ENCODE measurements at regions not wholly inside any gene's neighbourhood (a gene's known extent, or its start where the extent isn't known, plus 50 kb on each side); places are given as distances from the start of the nearest gene placed in this dataset.

- H3K27ac Mint-ChIP-seq, result no peak overlapping the region
- no peaks in the 10 kb centered on the region for H3K36me3 Mint-ChIP-seq (ENCODE audit: low read depth)
Observed at GRCh38 chr9:91039835-91040140, 238.2 kb downstream of the SYK start.

More at GRCh38 chr9:91039835-91040140, 238.2 kb downstream of the SYK start:
- Histone ChIP-seq H3K4me1 (ENCODE audit: insufficient read depth) (peaks cover 4% of the 10 kb centered on the region; the same call in 1 of the 2 replicates), H2AFZ (no peak overlapping the region), H3K4me3 (no peak overlapping the region), H3K27ac (ENCODE audit: low read depth) (no peak overlapping the region), H3K36me3 (ENCODE audit: insufficient read depth) (no peaks in the 10 kb centered on the region), H3K27me3 (ENCODE audit: insufficient read depth) (no peaks in the 10 kb centered on the region), H3K79me2 (replicated peaks; ENCODE audit: insufficient read depth) (no peaks in the 10 kb centered on the region), H3K9me2 (ENCODE audit: insufficient read depth) (no peaks in the 10 kb centered on the region), H3K4me2 (no peak overlapping the region), H4K20me1 (replicated peaks; ENCODE audit: insufficient read depth) (no peaks in the 10 kb centered on the region), H3F3A (replicated peaks; ENCODE audit: low read depth) (no peaks in the 10 kb centered on the region)
- Mint-ChIP-seq H3K27me3 (ENCODE audit: insufficient read depth, low read depth, poor library complexity) (peaks cover 18% of the 10 kb centered on the region), H3K4me3 (no peak overlapping the region), H3K4me1 (peaks cover 22% of the 10 kb centered on the region), H3K9me3 (no peaks in the 10 kb centered on the region; the same call in 2 of the 3 replicates)
- DNase-seq (ENCODE audit: low spot score), result no peak
- TF ChIP-seq, protein P1, sequence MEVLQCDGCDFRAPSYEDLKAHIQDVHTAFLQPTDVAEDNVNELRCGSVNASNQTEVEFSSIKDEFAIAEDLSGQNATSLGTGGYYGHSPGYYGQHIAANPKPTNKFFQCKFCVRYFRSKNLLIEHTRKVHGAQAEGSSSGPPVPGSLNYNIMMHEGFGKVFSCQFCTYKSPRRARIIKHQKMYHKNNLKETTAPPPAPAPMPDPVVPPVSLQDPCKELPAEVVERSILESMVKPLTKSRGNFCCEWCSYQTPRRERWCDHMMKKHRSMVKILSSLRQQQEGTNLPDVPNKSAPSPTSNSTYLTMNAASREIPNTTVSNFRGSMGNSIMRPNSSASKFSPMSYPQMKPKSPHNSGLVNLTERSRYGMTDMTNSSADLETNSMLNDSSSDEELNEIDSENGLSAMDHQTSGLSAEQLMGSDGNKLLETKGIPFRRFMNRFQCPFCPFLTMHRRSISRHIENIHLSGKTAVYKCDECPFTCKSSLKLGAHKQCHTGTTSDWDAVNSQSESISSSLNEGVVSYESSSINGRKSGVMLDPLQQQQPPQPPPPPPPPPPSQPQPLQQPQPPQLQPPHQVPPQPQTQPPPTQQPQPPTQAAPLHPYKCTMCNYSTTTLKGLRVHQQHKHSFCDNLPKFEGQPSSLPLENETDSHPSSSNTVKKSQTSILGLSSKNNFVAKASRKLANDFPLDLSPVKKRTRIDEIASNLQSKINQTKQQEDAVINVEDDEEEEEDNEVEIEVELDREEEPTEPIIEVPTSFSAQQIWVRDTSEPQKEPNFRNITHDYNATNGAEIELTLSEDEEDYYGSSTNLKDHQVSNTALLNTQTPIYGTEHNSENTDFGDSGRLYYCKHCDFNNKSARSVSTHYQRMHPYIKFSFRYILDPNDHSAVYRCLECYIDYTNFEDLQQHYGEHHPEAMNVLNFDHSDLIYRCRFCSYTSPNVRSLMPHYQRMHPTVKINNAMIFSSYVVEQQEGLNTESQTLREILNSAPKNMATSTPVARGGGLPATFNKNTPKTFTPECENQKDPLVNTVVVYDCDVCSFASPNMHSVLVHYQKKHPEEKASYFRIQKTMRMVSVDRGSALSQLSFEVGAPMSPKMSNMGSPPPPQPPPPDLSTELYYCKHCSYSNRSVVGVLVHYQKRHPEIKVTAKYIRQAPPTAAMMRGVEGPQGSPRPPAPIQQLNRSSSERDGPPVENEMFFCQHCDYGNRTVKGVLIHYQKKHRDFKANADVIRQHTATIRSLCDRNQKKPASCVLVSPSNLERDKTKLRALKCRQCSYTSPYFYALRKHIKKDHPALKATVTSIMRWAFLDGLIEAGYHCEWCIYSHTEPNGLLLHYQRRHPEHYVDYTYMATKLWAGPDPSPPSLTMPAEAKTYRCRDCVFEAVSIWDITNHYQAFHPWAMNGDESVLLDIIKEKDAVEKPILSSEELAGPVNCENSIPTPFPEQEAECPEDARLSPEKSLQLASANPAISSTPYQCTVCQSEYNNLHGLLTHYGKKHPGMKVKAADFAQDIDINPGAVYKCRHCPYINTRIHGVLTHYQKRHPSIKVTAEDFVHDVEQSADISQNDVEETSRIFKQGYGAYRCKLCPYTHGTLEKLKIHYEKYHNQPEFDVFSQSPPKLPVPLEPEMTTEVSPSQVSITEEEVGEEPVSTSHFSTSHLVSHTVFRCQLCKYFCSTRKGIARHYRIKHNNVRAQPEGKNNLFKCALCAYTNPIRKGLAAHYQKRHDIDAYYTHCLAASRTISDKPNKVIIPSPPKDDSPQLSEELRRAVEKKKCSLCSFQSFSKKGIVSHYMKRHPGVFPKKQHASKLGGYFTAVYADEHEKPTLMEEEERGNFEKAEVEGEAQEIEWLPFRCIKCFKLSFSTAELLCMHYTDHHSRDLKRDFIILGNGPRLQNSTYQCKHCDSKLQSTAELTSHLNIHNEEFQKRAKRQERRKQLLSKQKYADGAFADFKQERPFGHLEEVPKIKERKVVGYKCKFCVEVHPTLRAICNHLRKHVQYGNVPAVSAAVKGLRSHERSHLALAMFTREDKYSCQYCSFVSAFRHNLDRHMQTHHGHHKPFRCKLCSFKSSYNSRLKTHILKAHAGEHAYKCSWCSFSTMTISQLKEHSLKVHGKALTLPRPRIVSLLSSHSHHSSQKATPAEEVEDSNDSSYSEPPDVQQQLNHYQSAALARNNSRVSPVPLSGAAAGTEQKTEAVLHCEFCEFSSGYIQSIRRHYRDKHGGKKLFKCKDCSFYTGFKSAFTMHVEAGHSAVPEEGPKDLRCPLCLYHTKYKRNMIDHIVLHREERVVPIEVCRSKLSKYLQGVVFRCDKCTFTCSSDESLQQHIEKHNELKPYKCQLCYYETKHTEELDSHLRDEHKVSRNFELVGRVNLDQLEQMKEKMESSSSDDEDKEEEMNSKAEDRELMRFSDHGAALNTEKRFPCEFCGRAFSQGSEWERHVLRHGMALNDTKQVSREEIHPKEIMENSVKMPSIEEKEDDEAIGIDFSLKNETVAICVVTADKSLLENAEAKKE (CRISPR knock-in tag; IDR thresholded peaks at IDR 0.05), result no peak
- TF ChIP-seq, protein P2, sequence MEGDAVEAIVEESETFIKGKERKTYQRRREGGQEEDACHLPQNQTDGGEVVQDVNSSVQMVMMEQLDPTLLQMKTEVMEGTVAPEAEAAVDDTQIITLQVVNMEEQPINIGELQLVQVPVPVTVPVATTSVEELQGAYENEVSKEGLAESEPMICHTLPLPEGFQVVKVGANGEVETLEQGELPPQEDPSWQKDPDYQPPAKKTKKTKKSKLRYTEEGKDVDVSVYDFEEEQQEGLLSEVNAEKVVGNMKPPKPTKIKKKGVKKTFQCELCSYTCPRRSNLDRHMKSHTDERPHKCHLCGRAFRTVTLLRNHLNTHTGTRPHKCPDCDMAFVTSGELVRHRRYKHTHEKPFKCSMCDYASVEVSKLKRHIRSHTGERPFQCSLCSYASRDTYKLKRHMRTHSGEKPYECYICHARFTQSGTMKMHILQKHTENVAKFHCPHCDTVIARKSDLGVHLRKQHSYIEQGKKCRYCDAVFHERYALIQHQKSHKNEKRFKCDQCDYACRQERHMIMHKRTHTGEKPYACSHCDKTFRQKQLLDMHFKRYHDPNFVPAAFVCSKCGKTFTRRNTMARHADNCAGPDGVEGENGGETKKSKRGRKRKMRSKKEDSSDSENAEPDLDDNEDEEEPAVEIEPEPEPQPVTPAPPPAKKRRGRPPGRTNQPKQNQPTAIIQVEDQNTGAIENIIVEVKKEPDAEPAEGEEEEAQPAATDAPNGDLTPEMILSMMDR (conservative IDR thresholded peaks at IDR 0.05; ENCODE audit: low read depth in 2 of 2), result no peak
- no peak for TF ChIP-seq ETS1 (IDR thresholded peaks at IDR 0.05)
- TF ChIP-seq ZNF114 (CRISPR knock-in tag; IDR thresholded peaks at IDR 0.05), result no peak
- no peak for TF ChIP-seq POLR2AphosphoS5 (IDR thresholded peaks at IDR 0.05; ENCODE audit: low read depth)
- TF ChIP-seq NANOG (IDR thresholded peaks at IDR 0.05; ENCODE audit: borderline replicate concordance), result no peak
- no peak for TF ChIP-seq ZNF331 (CRISPR knock-in tag; IDR thresholded peaks at IDR 0.05; ENCODE audit: low read depth)
- TF ChIP-seq, protein P3, sequence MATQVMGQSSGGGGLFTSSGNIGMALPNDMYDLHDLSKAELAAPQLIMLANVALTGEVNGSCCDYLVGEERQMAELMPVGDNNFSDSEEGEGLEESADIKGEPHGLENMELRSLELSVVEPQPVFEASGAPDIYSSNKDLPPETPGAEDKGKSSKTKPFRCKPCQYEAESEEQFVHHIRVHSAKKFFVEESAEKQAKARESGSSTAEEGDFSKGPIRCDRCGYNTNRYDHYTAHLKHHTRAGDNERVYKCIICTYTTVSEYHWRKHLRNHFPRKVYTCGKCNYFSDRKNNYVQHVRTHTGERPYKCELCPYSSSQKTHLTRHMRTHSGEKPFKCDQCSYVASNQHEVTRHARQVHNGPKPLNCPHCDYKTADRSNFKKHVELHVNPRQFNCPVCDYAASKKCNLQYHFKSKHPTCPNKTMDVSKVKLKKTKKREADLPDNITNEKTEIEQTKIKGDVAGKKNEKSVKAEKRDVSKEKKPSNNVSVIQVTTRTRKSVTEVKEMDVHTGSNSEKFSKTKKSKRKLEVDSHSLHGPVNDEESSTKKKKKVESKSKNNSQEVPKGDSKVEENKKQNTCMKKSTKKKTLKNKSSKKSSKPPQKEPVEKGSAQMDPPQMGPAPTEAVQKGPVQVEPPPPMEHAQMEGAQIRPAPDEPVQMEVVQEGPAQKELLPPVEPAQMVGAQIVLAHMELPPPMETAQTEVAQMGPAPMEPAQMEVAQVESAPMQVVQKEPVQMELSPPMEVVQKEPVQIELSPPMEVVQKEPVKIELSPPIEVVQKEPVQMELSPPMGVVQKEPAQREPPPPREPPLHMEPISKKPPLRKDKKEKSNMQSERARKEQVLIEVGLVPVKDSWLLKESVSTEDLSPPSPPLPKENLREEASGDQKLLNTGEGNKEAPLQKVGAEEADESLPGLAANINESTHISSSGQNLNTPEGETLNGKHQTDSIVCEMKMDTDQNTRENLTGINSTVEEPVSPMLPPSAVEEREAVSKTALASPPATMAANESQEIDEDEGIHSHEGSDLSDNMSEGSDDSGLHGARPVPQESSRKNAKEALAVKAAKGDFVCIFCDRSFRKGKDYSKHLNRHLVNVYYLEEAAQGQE (IDR thresholded peaks at IDR 0.05; ENCODE audit: unreplicated experiment), result no peak
- no peak for TF ChIP-seq EZH2 (IDR thresholded peaks at IDR 0.05; ENCODE audit: low read depth, unreplicated experiment)
- TF ChIP-seq EZH2phosphoT487 (IDR thresholded peaks at IDR 0.05; ENCODE audit: unreplicated experiment), result no peak
- TF ChIP-seq CREB1 (CRISPR knock-in tag; IDR thresholded peaks at IDR 0.05; ENCODE audit: low read depth), result no peak
- TF ChIP-seq JUNB (IDR thresholded peaks at IDR 0.05; ENCODE audit: unreplicated experiment), result no peak
- no peak for TF ChIP-seq STAT1 (IDR thresholded peaks at IDR 0.05; ENCODE audit: unreplicated experiment)
- no peak for ATAC-seq
